ENCODE measurements at regions not wholly inside any gene's neighbourhood (a gene's known extent, or its start where the extent isn't known, plus 50 kb on each side); places are given as distances from the start of the nearest gene placed in this dataset.

- peak; percentile 54 for TF ChIP-seq CTCF (conservative IDR thresholded peaks at IDR 0.05)
- DNase-seq (ENCODE audit: extremely low spot score, unreplicated experiment) = no peak
- H3K27me3 Mint-ChIP-seq = no peaks in the 10 kb centered on the region
- no peak overlapping the region for H3K27ac Mint-ChIP-seq
- H3K9me3 Mint-ChIP-seq = no peaks in the 10 kb centered on the region
- peaks cover 6% of the 10 kb centered on the region for H3K4me1 Mint-ChIP-seq (ENCODE audit: unreplicated experiment)
- H3K36me3 Mint-ChIP-seq = no peaks in the 10 kb centered on the region
- H3K4me3 Mint-ChIP-seq = no peak overlapping the region
These were observed 84.0 kb upstream of the ATP6AP2 start for GRCh38 chrX:40496728-40497127.

- DNase-seq (ENCODE audit: extremely low spot score, unreplicated experiment) = no peak
- H3K36me3 Mint-ChIP-seq = no peaks in the 10 kb centered on the region
- H3K4me1 Mint-ChIP-seq (ENCODE audit: unreplicated experiment) = peaks cover 6% of the 10 kb centered on the region
- no peak overlapping the region for H3K27ac Mint-ChIP-seq
- no peak for TF ChIP-seq CTCF (conservative IDR thresholded peaks at IDR 0.05)
- H3K4me3 Mint-ChIP-seq = no peak overlapping the region
- H3K27me3 Mint-ChIP-seq = no peaks in the 10 kb centered on the region
- H3K9me3 Mint-ChIP-seq = no peaks in the 10 kb centered on the region
These were observed 85.1 kb upstream of the ATP6AP2 start for GRCh38 chrX:40495659-40496058.

- Mint-ChIP-seq H3K36me3 (no peaks in the 10 kb centered on the region), H3K27me3 (no peaks in the 10 kb centered on the region), H3K4me3 (no peak overlapping the region), H3K27ac (no peak overlapping the region), H3K9me3 (no peaks in the 10 kb centered on the region), H3K4me1 (ENCODE audit: unreplicated experiment) (peaks cover 6% of the 10 kb centered on the region)
- no peak for DNase-seq (ENCODE audit: extremely low spot score, unreplicated experiment)
- no peak for TF ChIP-seq CTCF (conservative IDR thresholded peaks at IDR 0.05)
These were observed 86.8 kb upstream of the ATP6AP2 start for GRCh38 chrX:40494005-40494404.

GRCh38 chrX:40488296-40488695, 92.5 kb upstream of the ATP6AP2 start:
- H3K27me3 Mint-ChIP-seq = no peaks in the 10 kb centered on the region
- H3K36me3 Mint-ChIP-seq = no peaks in the 10 kb centered on the region
- no peak for TF ChIP-seq CTCF (conservative IDR thresholded peaks at IDR 0.05)
- no peak for DNase-seq (ENCODE audit: extremely low spot score, unreplicated experiment)
- peaks cover 17% of the 10 kb centered on the region for H3K9me3 Mint-ChIP-seq
- no peak overlapping the region for H3K27ac Mint-ChIP-seq
- H3K4me3 Mint-ChIP-seq = no peak overlapping the region
- H3K4me1 Mint-ChIP-seq (ENCODE audit: unreplicated experiment) = peaks cover 7% of the 10 kb centered on the region

GRCh38 chrX:40485973-40486372, 94.8 kb upstream of the ATP6AP2 start:
- H3K36me3 Mint-ChIP-seq = no peaks in the 10 kb centered on the region
- no peak for DNase-seq (ENCODE audit: extremely low spot score, unreplicated experiment)
- peaks cover 7% of the 10 kb centered on the region for H3K4me1 Mint-ChIP-seq (ENCODE audit: unreplicated experiment)
- no peak overlapping the region for H3K4me3 Mint-ChIP-seq
- no peak for TF ChIP-seq CTCF (conservative IDR thresholded peaks at IDR 0.05)
- no peaks in the 10 kb centered on the region for H3K27me3 Mint-ChIP-seq
- no peak overlapping the region for H3K27ac Mint-ChIP-seq
- peaks cover 17% of the 10 kb centered on the region for H3K9me3 Mint-ChIP-seq
